ENCODE measurements at regions not wholly inside any gene's neighbourhood (a gene's known extent, or its start where the extent isn't known, plus 50 kb on each side); places are given as distances from the start of the nearest gene placed in this dataset.

- H3K4me3 ChIP-seq (ENCODE audit: low read length): no peak overlapping the region
- H3K9ac ChIP-seq (ENCODE audit: low read length): no peak overlapping the region
- H3K27me3 ChIP-seq (ENCODE audit: control insufficient read depth, insufficient read depth, low read length): no peaks in the 10 kb centered on the region
- H3K27ac ChIP-seq (ENCODE audit: low read length): no peak overlapping the region
- H3K36me3 ChIP-seq (ENCODE audit: control insufficient read depth, low read depth, low read length): no peaks in the 10 kb centered on the region
- H3K9me3 ChIP-seq (ENCODE audit: control insufficient read depth, low read depth, low read length): no peaks in the 10 kb centered on the region
- H3K4me1 ChIP-seq (ENCODE audit: control insufficient read depth, low read depth, low read length): peaks cover 12% of the 10 kb centered on the region
Observed at GRCh38 chr3:132220986-132221385, 96.2 kb upstream of the ACP3 start.

- no peak overlapping the region for H3K9ac ChIP-seq (ENCODE audit: low read length)
- no peaks in the 10 kb centered on the region for H3K27me3 ChIP-seq (ENCODE audit: control insufficient read depth, insufficient read depth, low read length)
- H3K27ac ChIP-seq (ENCODE audit: low read length): no peak overlapping the region
- no peak overlapping the region for H3K4me3 ChIP-seq (ENCODE audit: low read length)
- H3K4me1 ChIP-seq (ENCODE audit: control insufficient read depth, low read depth, low read length): peaks cover 15% of the 10 kb centered on the region
- H3K9me3 ChIP-seq (ENCODE audit: control insufficient read depth, low read depth, low read length): no peaks in the 10 kb centered on the region
- no peaks in the 10 kb centered on the region for H3K36me3 ChIP-seq (ENCODE audit: control insufficient read depth, low read depth, low read length)
Observed at GRCh38 chr3:132222868-132223538, 94.2 kb upstream of the ACP3 start.

GRCh38 chr3:132225664-132226063 lies 91.5 kb upstream of the ACP3 start:
- H3K9ac ChIP-seq (ENCODE audit: low read length): no peak overlapping the region
- H3K9me3 ChIP-seq (ENCODE audit: control insufficient read depth, low read depth, low read length): no peaks in the 10 kb centered on the region
- H3K36me3 ChIP-seq (ENCODE audit: control insufficient read depth, low read depth, low read length): no peaks in the 10 kb centered on the region
- H3K27ac ChIP-seq (ENCODE audit: low read length): no peak overlapping the region
- peaks cover 15% of the 10 kb centered on the region for H3K4me1 ChIP-seq (ENCODE audit: control insufficient read depth, low read depth, low read length)
- no peak overlapping the region for H3K4me3 ChIP-seq (ENCODE audit: low read length)
- no peaks in the 10 kb centered on the region for H3K27me3 ChIP-seq (ENCODE audit: control insufficient read depth, insufficient read depth, low read length)

- Histone ChIP-seq H3K9ac (ENCODE audit: low read length) (no peak overlapping the region), H3K27me3 (ENCODE audit: control insufficient read depth, insufficient read depth, low read length) (no peaks in the 10 kb centered on the region), H3K27ac (ENCODE audit: low read length) (no peak overlapping the region), H3K4me1 (ENCODE audit: control insufficient read depth, low read depth, low read length) (peaks cover 11% of the 10 kb centered on the region), H3K9me3 (ENCODE audit: control insufficient read depth, low read depth, low read length) (no peaks in the 10 kb centered on the region), H3K36me3 (ENCODE audit: control insufficient read depth, low read depth, low read length) (no peaks in the 10 kb centered on the region), H3K4me3 (ENCODE audit: low read length) (no peak overlapping the region)
Observed at GRCh38 chr3:132228923-132229322, 88.3 kb upstream of the ACP3 start.

GRCh38 chr3:132229641-132230040 lies 87.6 kb upstream of the ACP3 start:
- Histone ChIP-seq H3K4me3 (ENCODE audit: low read length) (no peak overlapping the region), H3K9ac (ENCODE audit: low read length) (no peak overlapping the region), H3K4me1 (ENCODE audit: control insufficient read depth, low read depth, low read length) (peaks cover 11% of the 10 kb centered on the region), H3K9me3 (ENCODE audit: control insufficient read depth, low read depth, low read length) (no peaks in the 10 kb centered on the region), H3K27ac (ENCODE audit: low read length) (no peak overlapping the region), H3K27me3 (ENCODE audit: control insufficient read depth, insufficient read depth, low read length) (no peaks in the 10 kb centered on the region), H3K36me3 (ENCODE audit: control insufficient read depth, low read depth, low read length) (no peaks in the 10 kb centered on the region)

GRCh38 chr3:132230156-132231000 lies 86.8 kb upstream of the ACP3 start:
- Histone ChIP-seq H3K4me1 (ENCODE audit: control insufficient read depth, low read depth, low read length) (peaks cover 11% of the 10 kb centered on the region), H3K9ac (ENCODE audit: low read length) (no peak overlapping the region), H3K4me3 (ENCODE audit: low read length) (no peak overlapping the region), H3K27me3 (ENCODE audit: control insufficient read depth, insufficient read depth, low read length) (no peaks in the 10 kb centered on the region), H3K27ac (ENCODE audit: low read length) (no peak overlapping the region), H3K9me3 (ENCODE audit: control insufficient read depth, low read depth, low read length) (no peaks in the 10 kb centered on the region), H3K36me3 (ENCODE audit: control insufficient read depth, low read depth, low read length) (no peaks in the 10 kb centered on the region)

- no peaks in the 10 kb centered on the region for H3K27me3 ChIP-seq (ENCODE audit: control insufficient read depth, insufficient read depth, low read length)
- H3K27ac ChIP-seq (ENCODE audit: low read length): no peak overlapping the region
- no peaks in the 10 kb centered on the region for H3K36me3 ChIP-seq (ENCODE audit: control insufficient read depth, low read depth, low read length)
- H3K4me3 ChIP-seq (ENCODE audit: low read length): no peak overlapping the region
- peaks cover 3% of the 10 kb centered on the region for H3K4me1 ChIP-seq (ENCODE audit: control insufficient read depth, low read depth, low read length)
- H3K9me3 ChIP-seq (ENCODE audit: control insufficient read depth, low read depth, low read length): no peaks in the 10 kb centered on the region
- H3K9ac ChIP-seq (ENCODE audit: low read length): no peak overlapping the region
Observed at GRCh38 chr3:132231633-132232032, 85.6 kb upstream of the ACP3 start.

- Histone ChIP-seq H3K27me3 (ENCODE audit: control insufficient read depth, insufficient read depth, low read length) (no peaks in the 10 kb centered on the region), H3K27ac (ENCODE audit: low read length) (no peak overlapping the region), H3K4me3 (ENCODE audit: low read length) (no peak overlapping the region), H3K36me3 (ENCODE audit: control insufficient read depth, low read depth, low read length) (no peaks in the 10 kb centered on the region), H3K4me1 (ENCODE audit: control insufficient read depth, low read depth, low read length) (peaks cover 3% of the 10 kb centered on the region), H3K9ac (ENCODE audit: low read length) (no peak overlapping the region), H3K9me3 (ENCODE audit: control insufficient read depth, low read depth, low read length) (no peaks in the 10 kb centered on the region)
Observed at GRCh38 chr3:132232231-132232792, 84.9 kb upstream of the ACP3 start.

GRCh38 chr3:132236701-132237651 lies 80.2 kb upstream of the ACP3 start:
- Histone ChIP-seq H3K4me3 (ENCODE audit: low read length) (no peak overlapping the region), H3K36me3 (ENCODE audit: control insufficient read depth, low read depth, low read length) (no peaks in the 10 kb centered on the region), H3K9ac (ENCODE audit: low read length) (no peak overlapping the region), H3K9me3 (ENCODE audit: control insufficient read depth, low read depth, low read length) (no peaks in the 10 kb centered on the region), H3K27ac (ENCODE audit: low read length) (no peak overlapping the region), H3K4me1 (ENCODE audit: control insufficient read depth, low read depth, low read length) (peaks cover 3% of the 10 kb centered on the region), H3K27me3 (ENCODE audit: control insufficient read depth, insufficient read depth, low read length) (no peaks in the 10 kb centered on the region)

GRCh38 chr3:132237652-132238032 lies 79.6 kb upstream of the ACP3 start:
- no peaks in the 10 kb centered on the region for H3K27me3 ChIP-seq (ENCODE audit: control insufficient read depth, insufficient read depth, low read length)
- H3K4me1 ChIP-seq (ENCODE audit: control insufficient read depth, low read depth, low read length): peaks cover 3% of the 10 kb centered on the region
- H3K9ac ChIP-seq (ENCODE audit: low read length): no peak overlapping the region
- H3K36me3 ChIP-seq (ENCODE audit: control insufficient read depth, low read depth, low read length): no peaks in the 10 kb centered on the region
- H3K9me3 ChIP-seq (ENCODE audit: control insufficient read depth, low read depth, low read length): no peaks in the 10 kb centered on the region
- no peak overlapping the region for H3K27ac ChIP-seq (ENCODE audit: low read length)
- no peak overlapping the region for H3K4me3 ChIP-seq (ENCODE audit: low read length)

GRCh38 chr3:132239587-132239986 lies 77.6 kb upstream of the ACP3 start:
- Histone ChIP-seq H3K4me3 (ENCODE audit: low read length) (no peak overlapping the region), H3K27ac (ENCODE audit: low read length) (no peak overlapping the region), H3K9ac (ENCODE audit: low read length) (no peak overlapping the region), H3K36me3 (ENCODE audit: control insufficient read depth, low read depth, low read length) (no peaks in the 10 kb centered on the region), H3K27me3 (ENCODE audit: control insufficient read depth, insufficient read depth, low read length) (no peaks in the 10 kb centered on the region), H3K9me3 (ENCODE audit: control insufficient read depth, low read depth, low read length) (no peaks in the 10 kb centered on the region), H3K4me1 (ENCODE audit: control insufficient read depth, low read depth, low read length) (no peaks in the 10 kb centered on the region)

Data from iPS-18a (cell line).